WTC11 (cell line): ENCODE measurements at regions not wholly inside any gene's neighbourhood (a gene's known extent, or its start where the extent isn't known, plus 50 kb on each side); places are given as distances from the start of the nearest gene placed in this dataset.

ENCODE experiments used
- ATAC-seq: fragments of 200-7000 bp; cut with Tn5 transposase; 2 replicates; pipeline ENCODE4 v1.10.0; 2021; ENCODE audit warnings: mild to moderate bottlenecking, moderate library complexity
- CTCF ChIA-PET: fragments of 300-600 bp; sonication (Branson Sonifier 250); formaldehyde crosslinking; loops from one replicate; lab custom pipeline; 2021; ENCODE audit warnings: antibody characterized with exemption; lab: Charles Lee
- POLR2A ChIA-PET: fragments of 350-600 bp; sonication (Branson Sonifier 250); formaldehyde crosslinking; loops from one replicate; lab custom pipeline; 2021; ENCODE audit warnings: antibody characterized with exemption; lab: Charles Lee
- DNase-seq: peaks from one replicate; pipeline ENCODE4 v3.0.0; 2021; ENCODE audit warnings: low spot score
- H3K27ac Mint-ChIP-seq: 2 replicates; pipeline ENCODE4 v1.8.0; 2021; ENCODE audit warnings: mixed read lengths
- H3K27me3 Mint-ChIP-seq: 2 replicates; pipeline ENCODE4 v1.8.0; 2021; ENCODE audit warnings: low read depth, mild to moderate bottlenecking, moderate library complexity, mixed read lengths
- H3K36me3 Mint-ChIP-seq: 2 replicates; pipeline ENCODE4 v1.8.0; 2021; ENCODE audit warnings: mixed read lengths
- H3K4me1 Mint-ChIP-seq: 2 replicates; pipeline ENCODE4 v1.8.0; 2022; ENCODE audit warnings: mixed read lengths
- H3K4me3 Mint-ChIP-seq: 2 replicates; pipeline ENCODE4 v1.8.0; 2021; ENCODE audit warnings: mild to moderate bottlenecking, moderate library complexity, mixed read lengths
- H3K9me3 Mint-ChIP-seq: 2 replicates; pipeline ENCODE4 v1.8.0; 2021; ENCODE audit warnings: mixed read lengths
- ATF1 ChIP-seq: sonication (generic); formaldehyde crosslinking; IDR thresholded peaks from 2 replicates; pipeline ENCODE4 v1.8.1; 2023; ENCODE audit warnings: mild to moderate bottlenecking, moderate library complexity, missing genetic modification reagents
- CREM ChIP-seq: sonication (generic); formaldehyde crosslinking; IDR thresholded peaks from 2 replicates; pipeline ENCODE4 v1.8.1; 2022; ENCODE audit warnings: mild to moderate bottlenecking, missing genetic modification reagents, moderate library complexity
- ETV6 ChIP-seq: sonication (generic); formaldehyde crosslinking; IDR thresholded peaks from 2 replicates; pipeline ENCODE4 v1.8.1; 2022; ENCODE audit warnings: mild to moderate bottlenecking, missing genetic modification reagents
- GABPB1 ChIP-seq: sonication (generic); formaldehyde crosslinking; IDR thresholded peaks from 2 replicates; pipeline ENCODE4 v1.8.1; 2023; ENCODE audit warnings: mild to moderate bottlenecking, missing genetic modification reagents
- JUN ChIP-seq: sonication (generic); formaldehyde crosslinking; IDR thresholded peaks from 2 replicates; pipeline ENCODE4 v1.8.0; 2023; ENCODE audit warnings: mild to moderate bottlenecking, missing genetic modification reagents
- KAT7 ChIP-seq: sonication (generic); formaldehyde crosslinking; IDR thresholded peaks from 2 replicates; pipeline ENCODE4 v1.8.1; 2023; ENCODE audit warnings: missing genetic modification reagents, mild to moderate bottlenecking, borderline replicate concordance
- NR1H2 ChIP-seq: sonication (generic); formaldehyde crosslinking; IDR thresholded peaks from 2 replicates; pipeline ENCODE4 v1.9.0; 2021; ENCODE audit warnings: mild to moderate bottlenecking, moderate library complexity, missing genetic modification reagents
- RORB ChIP-seq: fragments of 250-450 bp; sonication (Bioruptor Pico); IDR thresholded peaks from 2 replicates; pipeline ENCODE4 v1.9.0; 2021; ENCODE audit warnings: mild to moderate bottlenecking
- SMAD3 ChIP-seq: sonication (generic); formaldehyde crosslinking; IDR thresholded peaks from 2 replicates; pipeline ENCODE4 v1.8.0; 2022; ENCODE audit warnings: missing genetic modification reagents, mild to moderate bottlenecking, borderline replicate concordance
- SP1 ChIP-seq: sonication (generic); formaldehyde crosslinking; conservative IDR thresholded peaks from 2 replicates; pipeline ENCODE4 v1.8.1; 2022; ENCODE audit warnings: missing genetic modification reagents
- TEAD1 ChIP-seq: sonication (generic); formaldehyde crosslinking; IDR thresholded peaks from 2 replicates; pipeline ENCODE4 v1.8.0; 2022; ENCODE audit warnings: mild to moderate bottlenecking, missing genetic modification reagents
- TF ChIP-seq, protein P1 (sequence below): fragments of 200-600 bp; IDR thresholded peaks from 2 replicates; pipeline ENCODE4 v1.8.0; 2022; ENCODE audit warnings: antibody characterized with exemption
- TF ChIP-seq, protein P2 (sequence below): fragments of 250-450 bp; sonication (Bioruptor Pico); IDR thresholded peaks from 2 replicates; pipeline ENCODE4 v2.1.2; 2022; ENCODE audit warnings: mild to moderate bottlenecking, moderate library complexity
- TF ChIP-seq, protein P3 (sequence below): sonication (generic); formaldehyde crosslinking; IDR thresholded peaks from 2 replicates; pipeline ENCODE4 v1.8.0; 2023; ENCODE audit warnings: missing genetic modification reagents
- TF ChIP-seq, protein P4 (sequence below): sonication (generic); formaldehyde crosslinking; IDR thresholded peaks from 2 replicates; pipeline ENCODE4 v1.8.0; 2022; ENCODE audit warnings: mild to moderate bottlenecking, missing genetic modification reagents
- TF ChIP-seq, protein P5 (sequence below): fragments of 250-450 bp; sonication (Bioruptor Pico); conservative IDR thresholded peaks from 2 replicates; pipeline ENCODE4 v1.9.0; 2021; ENCODE audit warnings: mild to moderate bottlenecking
- TF ChIP-seq, protein P6 (sequence below): sonication (generic); formaldehyde crosslinking; IDR thresholded peaks from 2 replicates; pipeline ENCODE4 v1.8.1; 2022; ENCODE audit warnings: missing genetic modification reagents, borderline replicate concordance
- TF ChIP-seq, protein P7 (sequence below): sonication (generic); formaldehyde crosslinking; IDR thresholded peaks from 2 replicates; pipeline ENCODE4 v1.8.0; 2022; ENCODE audit warnings: mild to moderate bottlenecking, missing genetic modification reagents
- TF ChIP-seq, protein P8 (sequence below): sonication (generic); formaldehyde crosslinking; IDR thresholded peaks from 2 replicates; pipeline ENCODE4 v1.8.0; 2022; ENCODE audit warnings: missing genetic modification reagents

DNA sequence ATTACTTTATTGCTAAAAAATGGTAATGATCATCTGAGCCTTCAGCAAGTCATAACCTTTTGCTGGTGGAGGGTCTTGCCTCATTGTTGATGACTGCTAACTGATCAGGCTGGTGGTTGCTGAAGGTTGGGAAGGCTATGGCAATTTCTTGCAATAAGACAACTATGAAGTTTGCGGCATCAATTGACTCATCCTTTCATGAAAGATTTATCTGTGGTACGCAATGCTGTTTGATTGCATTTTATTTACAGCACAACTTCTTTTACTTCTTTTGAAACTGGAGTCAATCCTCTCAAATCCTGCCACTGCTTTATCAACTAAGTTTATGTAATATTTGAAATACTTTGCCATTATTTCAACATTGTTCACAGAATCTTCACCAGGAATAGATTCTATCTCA lies 58.3 kb upstream of the ACO1 start (continued):
- TF ChIP-seq, protein P1, sequence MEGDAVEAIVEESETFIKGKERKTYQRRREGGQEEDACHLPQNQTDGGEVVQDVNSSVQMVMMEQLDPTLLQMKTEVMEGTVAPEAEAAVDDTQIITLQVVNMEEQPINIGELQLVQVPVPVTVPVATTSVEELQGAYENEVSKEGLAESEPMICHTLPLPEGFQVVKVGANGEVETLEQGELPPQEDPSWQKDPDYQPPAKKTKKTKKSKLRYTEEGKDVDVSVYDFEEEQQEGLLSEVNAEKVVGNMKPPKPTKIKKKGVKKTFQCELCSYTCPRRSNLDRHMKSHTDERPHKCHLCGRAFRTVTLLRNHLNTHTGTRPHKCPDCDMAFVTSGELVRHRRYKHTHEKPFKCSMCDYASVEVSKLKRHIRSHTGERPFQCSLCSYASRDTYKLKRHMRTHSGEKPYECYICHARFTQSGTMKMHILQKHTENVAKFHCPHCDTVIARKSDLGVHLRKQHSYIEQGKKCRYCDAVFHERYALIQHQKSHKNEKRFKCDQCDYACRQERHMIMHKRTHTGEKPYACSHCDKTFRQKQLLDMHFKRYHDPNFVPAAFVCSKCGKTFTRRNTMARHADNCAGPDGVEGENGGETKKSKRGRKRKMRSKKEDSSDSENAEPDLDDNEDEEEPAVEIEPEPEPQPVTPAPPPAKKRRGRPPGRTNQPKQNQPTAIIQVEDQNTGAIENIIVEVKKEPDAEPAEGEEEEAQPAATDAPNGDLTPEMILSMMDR: no peak

DNA sequence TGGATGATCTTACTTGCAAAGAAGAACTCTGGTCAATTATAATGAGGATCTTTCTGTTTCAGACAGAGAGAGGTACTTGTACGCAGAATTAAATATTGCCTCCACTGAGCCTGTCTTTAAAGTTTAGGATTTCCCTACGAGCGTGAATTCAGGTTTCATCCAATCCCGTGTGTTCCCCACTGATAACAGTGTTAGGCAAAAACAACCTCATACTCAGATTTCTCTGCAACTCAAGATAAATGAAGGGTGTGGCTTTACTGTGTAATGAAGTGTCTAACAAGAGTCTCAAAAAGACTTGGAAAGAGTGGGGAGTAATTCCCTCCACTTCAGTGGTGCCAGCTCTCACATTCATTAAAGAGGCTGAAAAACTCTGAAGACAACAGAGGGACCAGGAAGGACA lies 53.2 kb upstream of the ACO1 start:
- TF ChIP-seq TEAD1 (CRISPR knock-in tag) (no peak), SP1 (CRISPR knock-in tag) (no peak), CREM (CRISPR knock-in tag) (no peak), ATF1 (CRISPR knock-in tag) (no peak), ETV6 (CRISPR knock-in tag) (no peak), KAT7 (no peak)
- TF ChIP-seq, protein P2, sequence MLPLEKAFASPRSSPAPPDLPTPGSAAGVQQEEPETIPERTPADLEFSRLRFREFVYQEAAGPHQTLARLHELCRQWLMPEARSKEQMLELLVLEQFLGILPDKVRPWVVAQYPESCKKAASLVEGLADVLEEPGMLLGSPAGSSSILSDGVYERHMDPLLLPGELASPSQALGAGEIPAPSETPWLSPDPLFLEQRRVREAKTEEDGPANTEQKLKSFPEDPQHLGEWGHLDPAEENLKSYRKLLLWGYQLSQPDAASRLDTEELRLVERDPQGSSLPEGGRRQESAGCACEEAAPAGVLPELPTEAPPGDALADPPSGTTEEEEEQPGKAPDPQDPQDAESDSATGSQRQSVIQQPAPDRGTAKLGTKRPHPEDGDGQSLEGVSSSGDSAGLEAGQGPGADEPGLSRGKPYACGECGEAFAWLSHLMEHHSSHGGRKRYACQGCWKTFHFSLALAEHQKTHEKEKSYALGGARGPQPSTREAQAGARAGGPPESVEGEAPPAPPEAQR: no peak
- TF ChIP-seq, protein P3, sequence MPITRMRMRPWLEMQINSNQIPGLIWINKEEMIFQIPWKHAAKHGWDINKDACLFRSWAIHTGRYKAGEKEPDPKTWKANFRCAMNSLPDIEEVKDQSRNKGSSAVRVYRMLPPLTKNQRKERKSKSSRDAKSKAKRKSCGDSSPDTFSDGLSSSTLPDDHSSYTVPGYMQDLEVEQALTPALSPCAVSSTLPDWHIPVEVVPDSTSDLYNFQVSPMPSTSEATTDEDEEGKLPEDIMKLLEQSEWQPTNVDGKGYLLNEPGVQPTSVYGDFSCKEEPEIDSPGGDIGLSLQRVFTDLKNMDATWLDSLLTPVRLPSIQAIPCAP (CRISPR knock-in tag): no peak
- TF ChIP-seq, protein P4, sequence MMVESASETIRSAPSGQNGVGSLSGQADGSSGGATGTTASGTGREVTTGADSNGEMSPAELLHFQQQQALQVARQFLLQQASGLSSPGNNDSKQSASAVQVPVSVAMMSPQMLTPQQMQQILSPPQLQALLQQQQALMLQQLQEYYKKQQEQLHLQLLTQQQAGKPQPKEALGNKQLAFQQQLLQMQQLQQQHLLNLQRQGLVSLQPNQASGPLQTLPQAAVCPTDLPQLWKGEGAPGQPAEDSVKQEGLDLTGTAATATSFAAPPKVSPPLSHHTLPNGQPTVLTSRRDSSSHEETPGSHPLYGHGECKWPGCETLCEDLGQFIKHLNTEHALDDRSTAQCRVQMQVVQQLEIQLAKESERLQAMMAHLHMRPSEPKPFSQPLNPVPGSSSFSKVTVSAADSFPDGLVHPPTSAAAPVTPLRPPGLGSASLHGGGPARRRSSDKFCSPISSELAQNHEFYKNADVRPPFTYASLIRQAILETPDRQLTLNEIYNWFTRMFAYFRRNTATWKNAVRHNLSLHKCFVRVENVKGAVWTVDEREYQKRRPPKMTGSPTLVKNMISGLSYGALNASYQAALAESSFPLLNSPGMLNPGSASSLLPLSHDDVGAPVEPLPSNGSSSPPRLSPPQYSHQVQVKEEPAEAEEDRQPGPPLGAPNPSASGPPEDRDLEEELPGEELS (CRISPR knock-in tag): no peak
- TF ChIP-seq, protein P5, sequence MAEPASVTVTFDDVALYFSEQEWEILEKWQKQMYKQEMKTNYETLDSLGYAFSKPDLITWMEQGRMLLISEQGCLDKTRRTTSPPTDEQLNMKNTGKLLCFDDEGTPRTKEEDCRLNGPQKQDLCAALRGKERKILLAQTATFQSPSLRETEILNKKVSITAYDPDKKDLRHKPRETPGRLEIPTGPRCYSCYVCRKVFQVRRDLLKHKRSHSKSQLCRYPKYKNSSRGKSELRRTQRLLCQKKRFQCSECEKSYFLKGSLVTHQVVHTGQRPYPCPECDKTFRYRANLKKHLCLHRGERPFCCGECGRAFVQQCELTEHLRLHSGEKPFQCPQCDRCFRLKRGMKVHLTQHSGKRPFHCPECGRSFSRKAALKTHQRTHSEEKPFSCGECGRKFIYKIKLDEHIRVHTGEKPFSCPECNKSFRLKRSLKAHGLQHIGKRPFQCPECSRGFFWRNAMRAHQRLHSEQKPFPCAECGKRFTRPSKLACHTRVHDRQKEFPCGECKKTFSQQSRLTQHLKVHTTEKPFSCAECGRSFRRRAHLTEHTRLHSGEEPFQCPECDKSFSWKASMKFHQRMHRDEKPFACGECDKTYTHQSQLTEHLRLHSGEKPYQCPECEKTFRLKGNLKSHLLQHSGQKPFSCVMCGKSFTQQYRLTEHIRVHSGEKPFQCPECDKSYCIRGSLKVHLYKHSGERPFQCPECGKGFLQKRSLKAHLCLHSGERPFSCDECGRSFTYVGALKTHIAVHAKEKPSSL: no peak
- TF ChIP-seq, protein P6, sequence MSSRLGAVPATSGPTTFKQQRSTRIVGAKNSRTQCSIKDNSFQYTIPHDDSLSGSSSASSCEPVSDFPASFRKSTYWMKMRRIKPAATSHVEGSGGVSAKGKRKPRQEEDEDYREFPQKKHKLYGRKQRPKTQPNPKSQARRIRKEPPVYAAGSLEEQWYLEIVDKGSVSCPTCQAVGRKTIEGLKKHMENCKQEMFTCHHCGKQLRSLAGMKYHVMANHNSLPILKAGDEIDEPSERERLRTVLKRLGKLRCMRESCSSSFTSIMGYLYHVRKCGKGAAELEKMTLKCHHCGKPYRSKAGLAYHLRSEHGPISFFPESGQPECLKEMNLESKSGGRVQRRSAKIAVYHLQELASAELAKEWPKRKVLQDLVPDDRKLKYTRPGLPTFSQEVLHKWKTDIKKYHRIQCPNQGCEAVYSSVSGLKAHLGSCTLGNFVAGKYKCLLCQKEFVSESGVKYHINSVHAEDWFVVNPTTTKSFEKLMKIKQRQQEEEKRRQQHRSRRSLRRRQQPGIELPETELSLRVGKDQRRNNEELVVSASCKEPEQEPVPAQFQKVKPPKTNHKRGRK (CRISPR knock-in tag): no peak
- TF ChIP-seq, protein P7, sequence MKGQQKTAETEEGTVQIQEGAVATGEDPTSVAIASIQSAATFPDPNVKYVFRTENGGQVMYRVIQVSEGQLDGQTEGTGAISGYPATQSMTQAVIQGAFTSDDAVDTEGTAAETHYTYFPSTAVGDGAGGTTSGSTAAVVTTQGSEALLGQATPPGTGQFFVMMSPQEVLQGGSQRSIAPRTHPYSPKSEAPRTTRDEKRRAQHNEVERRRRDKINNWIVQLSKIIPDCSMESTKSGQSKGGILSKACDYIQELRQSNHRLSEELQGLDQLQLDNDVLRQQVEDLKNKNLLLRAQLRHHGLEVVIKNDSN (CRISPR knock-in tag): no peak
- CTCF ChIA-PET: no interaction called here
- Mint-ChIP-seq H3K9me3 (peaks cover 26% of the 10 kb centered on the region), H3K27me3 (no peaks in the 10 kb centered on the region), H3K36me3 (peaks cover 9% of the 10 kb centered on the region), H3K4me1 (peaks cover 11% of the 10 kb centered on the region), H3K27ac (no peak overlapping the region), H3K4me3 (no peak overlapping the region)
- POLR2A ChIA-PET: no interaction called here
- no peak for DNase-seq
- no peak for ATAC-seq

DNA sequence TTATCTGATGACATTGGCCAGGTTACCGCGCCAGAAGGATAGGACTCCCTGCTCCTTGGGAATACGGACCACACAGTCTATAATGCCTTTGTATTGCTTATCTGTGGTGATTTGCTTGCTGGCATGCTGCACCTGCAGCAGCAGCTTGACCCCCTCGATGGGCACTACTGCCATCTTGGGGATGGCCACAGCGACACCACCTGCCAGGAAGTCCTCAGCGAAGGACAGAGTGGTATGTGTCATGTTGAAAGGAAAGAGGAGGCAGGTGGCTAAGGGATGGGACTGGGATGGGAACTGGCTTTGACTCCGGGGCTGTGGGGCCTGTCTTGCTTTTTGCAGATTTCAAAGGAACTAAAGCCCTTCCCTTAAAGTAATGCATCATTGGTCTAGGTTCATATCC lies 50.3 kb upstream of the ACO1 start:
- no peak overlapping the region for H3K27ac Mint-ChIP-seq
- H3K4me1 Mint-ChIP-seq: peaks cover 18% of the 10 kb centered on the region
- H3K4me3 Mint-ChIP-seq: no peak overlapping the region
- ATAC-seq (peak; percentile 52), DNase-seq (peak; percentile 15)
- peaks cover 24% of the 10 kb centered on the region for H3K9me3 Mint-ChIP-seq
- H3K27me3 Mint-ChIP-seq: no peaks in the 10 kb centered on the region
- ChIA-PET CTCF (interaction anchor here (1.6 kb wide), 1 partner anchor 11 kb away, joined by 3 read pairs; no protein-coding TSS in a partner anchor), POLR2A (no interaction called here)
- H3K36me3 Mint-ChIP-seq: peaks cover 7% of the 10 kb centered on the region; the same call in 1 of the 2 replicates
- no peak for TF ChIP-seq SMAD3
- no peak for TF ChIP-seq CREM (CRISPR knock-in tag)
- TF ChIP-seq, protein P8, sequence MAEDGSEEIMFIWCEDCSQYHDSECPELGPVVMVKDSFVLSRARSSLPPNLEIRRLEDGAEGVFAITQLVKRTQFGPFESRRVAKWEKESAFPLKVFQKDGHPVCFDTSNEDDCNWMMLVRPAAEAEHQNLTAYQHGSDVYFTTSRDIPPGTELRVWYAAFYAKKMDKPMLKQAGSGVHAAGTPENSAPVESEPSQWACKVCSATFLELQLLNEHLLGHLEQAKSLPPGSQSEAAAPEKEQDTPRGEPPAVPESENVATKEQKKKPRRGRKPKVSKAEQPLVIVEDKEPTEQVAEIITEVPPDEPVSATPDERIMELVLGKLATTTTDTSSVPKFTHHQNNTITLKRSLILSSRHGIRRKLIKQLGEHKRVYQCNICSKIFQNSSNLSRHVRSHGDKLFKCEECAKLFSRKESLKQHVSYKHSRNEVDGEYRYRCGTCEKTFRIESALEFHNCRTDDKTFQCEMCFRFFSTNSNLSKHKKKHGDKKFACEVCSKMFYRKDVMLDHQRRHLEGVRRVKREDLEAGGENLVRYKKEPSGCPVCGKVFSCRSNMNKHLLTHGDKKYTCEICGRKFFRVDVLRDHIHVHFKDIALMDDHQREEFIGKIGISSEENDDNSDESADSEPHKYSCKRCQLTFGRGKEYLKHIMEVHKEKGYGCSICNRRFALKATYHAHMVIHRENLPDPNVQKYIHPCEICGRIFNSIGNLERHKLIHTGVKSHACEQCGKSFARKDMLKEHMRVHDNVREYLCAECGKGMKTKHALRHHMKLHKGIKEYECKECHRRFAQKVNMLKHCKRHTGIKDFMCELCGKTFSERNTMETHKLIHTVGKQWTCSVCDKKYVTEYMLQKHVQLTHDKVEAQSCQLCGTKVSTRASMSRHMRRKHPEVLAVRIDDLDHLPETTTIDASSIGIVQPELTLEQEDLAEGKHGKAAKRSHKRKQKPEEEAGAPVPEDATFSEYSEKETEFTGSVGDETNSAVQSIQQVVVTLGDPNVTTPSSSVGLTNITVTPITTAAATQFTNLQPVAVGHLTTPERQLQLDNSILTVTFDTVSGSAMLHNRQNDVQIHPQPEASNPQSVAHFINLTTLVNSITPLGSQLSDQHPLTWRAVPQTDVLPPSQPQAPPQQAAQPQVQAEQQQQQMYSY (CRISPR knock-in tag): no peak
- TF ChIP-seq, protein P3 (CRISPR knock-in tag): no peak
- TF ChIP-seq RORB (CRISPR knock-in tag): no peak
- no peak for TF ChIP-seq JUN
- TF ChIP-seq NR1H2 (CRISPR knock-in tag): no peak
- no peak for TF ChIP-seq GABPB1 (CRISPR knock-in tag)
